HG03060 (cell line): ENCODE measurements at regions not wholly inside any gene's neighbourhood (a gene's known extent, or its start where the extent isn't known, plus 50 kb on each side); places are given as distances from the start of the nearest gene placed in this dataset.
A peak's percentile ranks its signal among the peaks of the same experiment; 100 is the strongest.
"Not testable (repeated sequence)": the region's sequence is repeated elsewhere in the genome, so short reads cannot be mapped to it uniquely, and the experiment has no call there.

Source experiments
- ATAC-seq: cut with Tn5 transposase; IDR thresholded peaks from one replicate; pipeline ENCODE4 v1.9.1; 2021; ENCODE audit warnings: low read depth, moderate number of reproducible peaks; ENCODE audit not compliant: unreplicated experiment

- no peak for ATAC-seq
These were observed 277.5 kb upstream of the NREP start for GRCh38 chr5:112034421-112034979.

DNA sequence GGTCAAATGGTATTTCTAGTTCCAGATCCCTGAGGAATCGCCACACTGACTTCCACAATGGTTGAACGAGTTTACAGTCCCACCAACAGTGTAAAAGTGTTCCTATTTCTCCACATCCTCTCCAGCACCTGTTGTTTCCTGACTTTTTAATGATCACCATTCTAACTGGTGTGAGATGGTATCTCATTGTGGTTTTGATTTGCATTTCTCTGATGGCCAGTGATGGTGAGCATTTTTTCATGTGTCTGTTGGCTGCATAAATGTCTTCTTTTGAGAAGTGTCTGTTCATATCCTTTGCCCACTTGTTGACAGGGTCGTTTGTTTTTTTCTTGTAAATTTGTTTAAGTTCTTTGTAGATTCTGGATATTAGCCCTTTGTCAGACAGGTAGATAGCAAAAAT is 269.9 kb upstream of the NREP start:
- not testable (repeated sequence) for ATAC-seq

GRCh38 chr5:112025757-112026156 is 268.8 kb upstream of the NREP start:
- no peak for ATAC-seq

DNA sequence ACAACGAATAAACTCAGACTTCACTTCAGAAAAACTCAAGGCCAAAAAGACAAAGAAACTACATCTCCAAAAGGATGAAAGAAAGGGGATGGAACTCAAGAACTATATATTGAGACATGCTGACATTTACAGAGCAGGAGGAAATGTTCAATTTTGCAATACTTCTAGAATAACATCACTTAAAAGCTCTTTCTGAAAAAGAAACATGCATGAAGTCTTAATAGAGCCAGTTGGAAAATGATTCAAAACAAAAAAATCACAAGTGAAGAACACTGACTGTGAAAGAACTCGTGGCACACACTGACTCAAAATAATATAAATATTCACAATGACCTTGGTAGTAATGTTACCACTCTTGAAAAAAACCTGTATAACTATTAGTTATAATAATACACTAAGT is 267.8 kb upstream of the NREP start:
- no peak for ATAC-seq

- no peak for ATAC-seq
These were observed 267.2 kb upstream of the NREP start for GRCh38 chr5:112024221-112024620.

GRCh38 chr5:112023766-112024165 is 266.8 kb upstream of the NREP start:
- no peak for ATAC-seq

DNA sequence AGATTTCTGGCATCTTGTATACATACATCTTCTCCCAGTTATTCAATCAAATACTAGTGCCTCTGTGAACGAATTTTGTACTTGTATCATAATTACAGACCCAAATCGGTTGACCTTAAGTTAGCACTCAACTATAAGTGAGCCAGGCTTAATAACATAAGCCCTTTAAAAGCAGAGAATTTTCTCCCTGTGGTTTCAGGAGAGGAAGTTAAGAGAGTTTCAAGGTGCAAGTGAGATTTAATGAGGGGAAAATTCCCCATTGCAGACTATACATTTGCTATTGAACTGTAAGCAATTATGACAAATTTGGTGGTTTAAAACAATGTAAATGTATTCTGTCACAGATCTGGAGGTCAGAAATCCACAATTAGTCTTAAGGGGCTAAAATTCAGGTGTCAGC is 261.9 kb upstream of the NREP start:
- no peak for ATAC-seq

DNA sequence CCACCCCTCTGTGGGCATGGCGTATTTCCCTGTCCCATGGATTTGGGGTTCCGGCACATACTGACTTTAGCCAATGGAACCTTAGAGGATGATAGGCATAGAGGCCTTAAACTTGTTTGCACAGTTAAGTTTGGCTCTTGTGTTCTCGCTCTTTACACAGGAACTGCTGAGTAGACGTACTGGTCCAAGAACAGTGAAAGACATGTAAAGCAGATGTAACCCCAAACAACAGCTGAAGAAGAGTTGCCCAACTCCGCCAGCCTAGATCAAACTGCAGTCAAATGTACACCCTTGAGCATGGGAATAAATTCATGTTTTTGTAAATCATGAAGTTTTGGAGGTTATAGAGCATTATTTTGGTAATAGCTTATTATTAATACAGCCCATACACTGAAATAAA is 260.0 kb upstream of the NREP start:
- no peak for ATAC-seq

DNA sequence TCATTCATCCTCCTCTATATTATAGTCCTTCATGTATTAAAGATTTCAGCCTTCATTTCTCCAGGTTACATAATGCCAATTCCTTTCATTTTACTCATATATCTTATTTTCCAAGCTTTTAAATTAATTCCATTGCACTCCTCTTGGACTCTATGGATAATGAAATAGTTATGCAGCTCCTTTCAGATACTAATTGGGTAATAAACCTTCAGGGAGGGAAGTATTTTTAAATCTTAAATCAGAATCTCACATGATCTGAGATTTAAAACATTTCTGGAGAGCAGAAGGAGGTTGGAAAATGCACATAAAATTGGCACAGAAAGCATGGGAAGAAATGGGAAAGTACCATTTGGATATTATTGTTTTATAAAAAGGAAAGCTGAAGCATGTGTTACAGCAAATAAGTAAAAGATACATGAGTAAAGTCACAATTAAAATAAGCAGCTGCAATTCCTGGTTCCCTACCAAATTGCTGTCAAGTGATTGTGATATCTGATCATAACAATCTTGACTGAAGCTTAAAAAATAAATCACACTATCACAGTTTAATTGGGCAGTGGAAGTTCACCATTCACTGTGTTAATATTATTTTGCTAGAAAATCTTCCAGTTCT is 257.9 kb upstream of the NREP start:
- no peak for ATAC-seq

GRCh38 chr5:112013660-112014059 is 256.7 kb upstream of the NREP start:
- no peak for ATAC-seq

DNA sequence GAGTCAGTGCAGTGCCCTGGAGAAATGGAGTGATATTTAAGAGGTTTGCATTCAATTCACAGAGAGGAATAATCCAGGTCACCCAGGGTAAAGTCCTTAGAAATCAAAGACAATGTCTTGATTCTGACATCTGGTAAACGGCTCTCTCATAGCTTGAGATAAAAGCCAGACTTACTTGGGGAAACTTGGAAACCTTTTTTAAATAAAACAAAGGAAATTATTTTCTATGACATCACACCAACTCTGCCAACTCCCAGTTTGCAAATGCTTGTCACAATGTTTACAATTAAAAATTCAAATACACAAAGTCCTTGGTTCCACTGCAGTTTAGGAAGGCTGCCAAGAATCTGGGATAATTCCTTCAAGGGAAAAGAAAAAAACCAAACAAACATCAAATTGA is 255.1 kb upstream of the NREP start:
- ATAC-seq, result no peak

DNA sequence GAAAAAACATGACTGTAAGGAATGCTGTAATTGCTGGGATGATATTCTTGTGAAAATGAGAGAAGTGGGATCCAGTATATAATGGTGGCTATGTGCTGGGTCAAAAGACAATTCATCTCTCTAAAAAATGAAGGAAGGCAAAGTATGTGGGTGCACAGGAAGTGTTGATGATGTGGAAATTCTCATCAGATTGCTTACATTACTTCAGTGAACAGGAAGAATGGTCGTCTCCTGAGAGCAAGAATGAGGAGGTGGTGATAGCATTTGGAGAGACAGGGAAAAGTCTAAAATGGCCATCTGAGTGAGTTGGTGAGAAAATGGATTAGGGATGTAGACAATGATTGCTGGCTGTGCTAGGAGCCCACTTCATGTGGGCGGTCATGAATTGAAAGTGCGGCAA is 253.5 kb upstream of the NREP start:
- no peak for ATAC-seq

DNA sequence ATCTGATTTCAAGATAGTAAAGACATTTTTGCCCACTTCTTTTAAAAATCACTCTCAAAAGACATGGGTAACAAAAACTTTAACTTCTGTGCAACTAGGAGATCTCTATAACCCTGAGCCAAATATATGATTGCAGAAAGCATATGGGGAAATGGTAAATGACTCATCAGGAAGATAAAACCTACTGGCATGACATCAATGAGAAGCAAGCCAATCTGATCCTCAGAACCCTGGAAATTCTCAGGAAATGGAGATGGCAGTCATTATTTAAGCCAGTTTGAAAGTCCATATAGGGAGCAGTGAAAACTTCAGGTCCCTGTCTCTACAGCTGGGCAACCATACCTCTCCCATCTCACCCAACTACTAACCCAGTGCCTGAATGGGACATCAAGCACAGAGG is 249.7 kb upstream of the NREP start:
- no peak for ATAC-seq

DNA sequence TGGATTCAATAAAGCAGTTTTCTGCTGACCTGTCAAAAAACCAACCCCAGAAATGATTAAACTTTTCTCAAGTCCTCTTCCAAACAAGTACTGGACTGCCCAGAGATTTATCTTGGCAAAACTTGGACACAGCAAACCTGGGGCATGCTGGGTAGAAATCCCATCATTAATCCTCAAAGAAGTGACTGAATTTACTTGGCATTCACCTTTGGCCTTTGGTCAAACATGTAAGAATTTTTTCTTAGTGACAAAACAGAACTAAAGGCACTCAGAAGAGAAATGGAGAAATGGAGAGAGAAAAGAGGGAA is 248.6 kb upstream of the NREP start:
- ATAC-seq, result no peak

DNA sequence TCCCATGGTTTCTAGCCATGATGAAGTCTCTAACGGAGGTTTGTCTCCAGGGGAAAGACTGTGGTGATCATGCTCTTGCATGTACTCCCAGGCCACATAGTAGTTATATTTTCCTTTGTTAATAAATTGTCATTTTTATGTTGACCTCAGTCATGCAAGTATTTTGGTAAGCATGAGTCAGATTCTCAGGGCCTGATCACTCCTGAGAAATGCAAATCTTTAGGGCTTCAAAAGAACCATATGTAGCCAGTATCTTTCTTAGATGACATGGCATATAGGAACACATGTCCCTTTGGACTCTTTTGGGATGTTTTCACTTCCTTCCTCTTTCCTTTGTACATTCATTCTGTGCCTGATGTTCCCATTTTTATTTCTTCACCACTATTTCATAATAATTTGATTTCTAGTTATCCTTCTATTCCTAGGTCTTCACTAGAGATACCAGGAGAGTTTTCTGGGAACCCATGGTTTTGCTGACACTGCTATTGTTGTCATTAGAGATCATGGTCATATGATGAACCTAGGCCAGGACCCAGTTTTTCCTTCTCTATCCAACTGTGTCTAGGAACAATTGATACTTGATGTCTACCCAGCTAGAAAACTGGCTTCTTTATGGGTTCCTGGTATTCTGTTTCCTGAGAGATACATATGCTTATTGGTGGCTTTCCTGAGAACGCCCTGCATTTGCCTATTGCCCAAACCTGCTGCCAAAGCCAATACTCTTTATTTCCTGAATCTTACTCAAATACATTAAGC is 248.1 kb upstream of the NREP start:
- peak; percentile 83 for ATAC-seq

GRCh38 chr5:112002376-112002775 is 245.4 kb upstream of the NREP start:
- ATAC-seq, result no peak

DNA sequence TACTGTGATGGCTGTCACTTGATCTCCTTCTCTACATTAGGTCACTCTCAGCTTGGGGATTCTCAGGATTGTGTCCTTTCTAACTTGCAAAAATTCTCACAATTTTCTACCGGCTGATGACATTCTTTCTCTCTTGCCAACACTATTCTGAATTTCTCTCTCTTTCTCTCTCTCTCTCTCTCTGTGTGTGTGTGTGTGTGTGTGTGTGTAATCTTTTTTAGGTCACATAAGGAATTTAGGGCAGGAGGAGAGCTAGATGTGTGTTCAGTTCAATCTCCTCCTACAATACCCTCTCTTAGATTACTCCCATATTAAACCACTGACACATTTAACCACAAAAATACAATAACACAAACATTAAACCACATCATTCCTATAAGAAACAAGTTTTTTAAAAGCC is 242.3 kb upstream of the NREP start:
- no peak for ATAC-seq

DNA sequence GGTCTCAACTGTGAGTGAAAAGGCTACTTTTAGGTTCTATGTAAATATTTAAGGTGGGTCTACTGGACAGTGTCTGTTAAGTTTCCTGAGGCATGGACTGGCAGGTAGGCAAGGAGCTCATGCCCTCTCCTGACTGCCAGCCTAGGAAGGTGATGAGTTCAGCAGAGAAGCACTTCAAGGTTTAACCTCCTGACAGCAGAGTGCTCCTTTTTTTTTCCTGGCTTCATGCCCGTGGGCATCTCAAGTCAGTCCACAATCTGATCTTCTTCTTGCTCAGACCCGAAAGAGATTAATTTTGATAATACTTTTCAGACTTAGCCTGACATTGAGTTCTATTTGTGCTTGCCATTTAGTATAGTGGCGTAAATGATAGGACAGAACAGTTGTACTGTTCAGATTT is 241.9 kb upstream of the NREP start:
- ATAC-seq, result no peak

- no peak for ATAC-seq
These were observed 240.7 kb upstream of the NREP start for GRCh38 chr5:111997711-111998110.

DNA sequence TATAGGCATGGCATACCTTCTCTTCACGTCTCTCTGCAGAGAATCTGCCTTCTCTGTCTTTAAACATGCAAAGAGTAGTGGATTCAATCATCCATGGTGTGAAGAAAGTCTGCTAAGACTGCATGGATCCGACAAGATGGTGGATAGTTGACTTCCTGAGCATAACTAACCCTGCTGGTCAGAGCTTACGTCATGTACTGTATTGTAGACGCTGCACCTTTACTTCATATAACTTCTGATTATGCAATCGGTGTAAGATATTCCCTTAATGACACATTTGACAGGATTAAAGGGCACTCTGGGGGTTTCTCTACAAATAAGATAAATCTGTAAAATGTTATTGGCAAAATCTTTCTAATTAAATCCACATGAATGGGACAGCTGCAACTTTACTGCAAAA is 240.3 kb upstream of the NREP start:
- ATAC-seq, result no peak

- no peak for ATAC-seq
These were observed 239.6 kb upstream of the NREP start for GRCh38 chr5:111996574-111996973.

- no peak for ATAC-seq
These were observed 238.7 kb upstream of the NREP start for GRCh38 chr5:111995701-111996100.
